Calu3 (cell line): ENCODE measurements at regions not wholly inside any gene's neighbourhood (a gene's known extent, or its start where the extent isn't known, plus 50 kb on each side); places are given as distances from the start of the nearest gene placed in this dataset.

Experiments
- BruUV-seq: library from RNA; stranded (reverse); fragments of 400-500 nt; replicated peaks from 2 replicates; lab custom pipeline; 2021; lab: Mats Ljungman, UMichigan
- CTCF ChIA-PET: fragments of 300-600 bp; sonication (Branson Sonifier 250); formaldehyde crosslinking; loops from one replicate; lab custom pipeline; 2022; ENCODE audit warnings: antibody characterized with exemption; lab: Charles Lee
- DNase-seq: peaks from one replicate; pipeline ENCODE4 v3.0.0; 2022
- H3K27ac Mint-ChIP-seq: one replicate; pipeline ENCODE4 v1.8.0; 2022; ENCODE audit warnings: mixed read lengths; ENCODE audit not compliant: unreplicated experiment
- H3K27me3 Mint-ChIP-seq: one replicate; pipeline ENCODE4 v1.8.0; 2022; ENCODE audit warnings: mixed read lengths; ENCODE audit not compliant: unreplicated experiment
- H3K36me3 Mint-ChIP-seq: one replicate; pipeline ENCODE4 v1.8.0; 2022; ENCODE audit warnings: mild to moderate bottlenecking, moderate library complexity, mixed read lengths; ENCODE audit not compliant: insufficient read depth, unreplicated experiment
- H3K4me1 Mint-ChIP-seq: one replicate; pipeline ENCODE4 v1.8.0; 2022; ENCODE audit warnings: mild to moderate bottlenecking, low read depth, mixed read lengths; ENCODE audit not compliant: unreplicated experiment
- H3K4me3 Mint-ChIP-seq: one replicate; pipeline ENCODE4 v1.8.0; 2022; ENCODE audit warnings: mild to moderate bottlenecking, low read depth, moderate library complexity, mixed read lengths; ENCODE audit not compliant: unreplicated experiment
- H3K9me3 Mint-ChIP-seq: one replicate; pipeline ENCODE4 v1.8.0; 2022; ENCODE audit warnings: low read depth, mixed read lengths; ENCODE audit not compliant: unreplicated experiment
- intact Hi-C: fragments of 100-400 bp; cut with micrococcal nuclease; formaldehyde crosslinking; loops from one replicate; pipeline ENCODE4 v1.10.0; 2022; ENCODE audit not compliant: unreplicated experiment
- TF ChIP-seq, protein P1 (sequence below): fragments of 200-600 bp; IDR thresholded peaks from one replicate; pipeline ENCODE4 v1.8.0; 2022; ENCODE audit warnings: antibody characterized with exemption; ENCODE audit not compliant: unreplicated experiment

DNA sequence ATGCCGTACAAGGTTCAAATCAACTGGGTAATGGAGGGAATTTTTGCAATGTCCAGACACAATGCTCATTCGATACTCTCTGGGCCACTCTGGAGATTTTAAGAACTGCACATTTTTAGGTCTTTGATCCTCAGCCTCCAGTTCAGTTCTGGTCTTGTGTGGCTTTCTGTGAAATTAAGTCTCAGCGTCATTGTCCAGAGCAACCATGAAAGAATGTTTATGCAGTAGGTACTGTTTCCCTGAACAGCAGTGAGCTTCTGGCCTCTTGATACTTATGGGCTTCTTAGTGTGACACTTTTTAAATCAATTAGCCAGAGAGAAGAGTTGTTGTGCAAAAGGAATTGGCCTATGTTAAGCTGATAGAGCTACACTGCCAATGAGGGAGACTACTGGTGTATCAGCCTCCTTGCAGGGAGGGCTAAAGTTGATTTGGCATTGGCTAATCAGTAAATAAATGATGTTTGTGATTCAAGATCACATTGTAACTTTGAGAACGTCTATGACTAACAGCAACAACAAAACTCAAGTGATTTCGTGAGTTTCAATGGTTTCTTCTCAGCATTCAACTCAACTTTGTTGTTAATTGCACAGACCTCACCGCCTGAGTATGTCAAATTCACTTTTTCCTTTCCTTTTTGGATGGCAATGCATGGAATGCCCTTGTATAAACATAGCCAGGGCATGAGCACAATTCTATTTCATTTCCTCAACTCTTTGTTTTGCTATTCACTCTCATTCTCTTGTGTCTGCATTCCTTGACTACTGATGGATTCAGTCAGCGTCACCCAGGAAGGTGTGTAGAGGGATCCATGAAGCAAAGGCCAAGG, 85.1 kb downstream of the GJA1 start:
- Mint-ChIP-seq H3K27ac (peak overlapping the region; percentile 79), H3K27me3 (no peaks in the 10 kb centered on the region), H3K9me3 (no peaks in the 10 kb centered on the region), H3K36me3 (peaks cover 8% of the 10 kb centered on the region), H3K4me1 (peaks cover 20% of the 10 kb centered on the region), H3K4me3 (peak overlapping the region; percentile 20)
- TF ChIP-seq, protein P1, sequence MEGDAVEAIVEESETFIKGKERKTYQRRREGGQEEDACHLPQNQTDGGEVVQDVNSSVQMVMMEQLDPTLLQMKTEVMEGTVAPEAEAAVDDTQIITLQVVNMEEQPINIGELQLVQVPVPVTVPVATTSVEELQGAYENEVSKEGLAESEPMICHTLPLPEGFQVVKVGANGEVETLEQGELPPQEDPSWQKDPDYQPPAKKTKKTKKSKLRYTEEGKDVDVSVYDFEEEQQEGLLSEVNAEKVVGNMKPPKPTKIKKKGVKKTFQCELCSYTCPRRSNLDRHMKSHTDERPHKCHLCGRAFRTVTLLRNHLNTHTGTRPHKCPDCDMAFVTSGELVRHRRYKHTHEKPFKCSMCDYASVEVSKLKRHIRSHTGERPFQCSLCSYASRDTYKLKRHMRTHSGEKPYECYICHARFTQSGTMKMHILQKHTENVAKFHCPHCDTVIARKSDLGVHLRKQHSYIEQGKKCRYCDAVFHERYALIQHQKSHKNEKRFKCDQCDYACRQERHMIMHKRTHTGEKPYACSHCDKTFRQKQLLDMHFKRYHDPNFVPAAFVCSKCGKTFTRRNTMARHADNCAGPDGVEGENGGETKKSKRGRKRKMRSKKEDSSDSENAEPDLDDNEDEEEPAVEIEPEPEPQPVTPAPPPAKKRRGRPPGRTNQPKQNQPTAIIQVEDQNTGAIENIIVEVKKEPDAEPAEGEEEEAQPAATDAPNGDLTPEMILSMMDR, result no peak
- TSS peak; percentile 74 for BruUV-seq
- intact Hi-C loops, result loop anchor here (5.0 kb wide), 1 partner anchor 83 kb away; the partner anchor contains the start of gene GJA1
- peak; percentile 30 for DNase-seq
- CTCF ChIA-PET, result interaction anchor here (0.6 kb wide), 1 partner anchor 20 kb away, joined by 3 read pairs; no protein-coding TSS in a partner anchor

- no peak for DNase-seq
- H3K36me3 Mint-ChIP-seq, result peaks cover 8% of the 10 kb centered on the region
- intact Hi-C loops, result loop anchor here (5.0 kb wide), 1 partner anchor 84 kb away; the partner anchor contains the start of gene GJA1
- peak overlapping the region; percentile 79 for H3K27ac Mint-ChIP-seq
- H3K27me3 Mint-ChIP-seq, result no peaks in the 10 kb centered on the region
- peaks cover 14% of the 10 kb centered on the region for H3K4me1 Mint-ChIP-seq
- BruUV-seq, result TSS peak; percentile 97
- no peaks in the 10 kb centered on the region for H3K9me3 Mint-ChIP-seq
- TF ChIP-seq, protein P1, result no peak
- H3K4me3 Mint-ChIP-seq, result peak overlapping the region; percentile 20
- CTCF ChIA-PET, result interaction anchor here (0.6 kb wide), 1 partner anchor 21 kb away, joined by 3 read pairs; no protein-coding TSS in a partner anchor
Measured at GRCh38 chr6:121521164-121521555, 85.7 kb downstream of the GJA1 start.

DNA sequence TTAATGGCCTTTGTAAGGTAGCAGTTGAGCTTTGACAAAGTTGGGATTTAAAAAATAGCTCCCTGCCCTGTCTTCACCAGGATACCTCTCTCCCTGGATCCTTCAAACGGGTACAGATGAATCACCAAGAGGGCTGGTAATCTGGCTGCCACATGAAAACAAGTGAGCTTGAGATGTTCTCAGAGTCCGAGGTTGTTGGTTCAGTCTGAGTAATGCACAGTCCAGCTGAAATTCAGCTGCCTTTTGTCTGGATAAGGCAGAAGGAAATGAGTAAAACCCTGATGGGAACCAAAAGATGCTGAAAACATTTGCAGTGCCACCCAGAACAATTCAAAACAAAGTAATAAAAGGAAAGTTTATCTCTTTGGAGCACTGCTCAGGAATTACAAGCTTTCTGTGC, 86.8 kb downstream of the GJA1 start:
- peaks cover 8% of the 10 kb centered on the region for H3K36me3 Mint-ChIP-seq
- H3K9me3 Mint-ChIP-seq, result no peaks in the 10 kb centered on the region
- BruUV-seq, result no TSS peak
- H3K4me1 Mint-ChIP-seq, result peaks cover 14% of the 10 kb centered on the region
- TF ChIP-seq, protein P1, result no peak
- DNase-seq, result no peak
- H3K4me3 Mint-ChIP-seq, result no peak overlapping the region
- no peaks in the 10 kb centered on the region for H3K27me3 Mint-ChIP-seq
- no peak overlapping the region for H3K27ac Mint-ChIP-seq
- CTCF ChIA-PET, result interaction anchor here (0.7 kb wide), 1 partner anchor 131 kb away, joined by 3 read pairs; no protein-coding TSS in a partner anchor
- intact Hi-C loops, result loop anchor here (5.0 kb wide), 1 partner anchor 85 kb away; the partner anchor contains the start of gene GJA1

GRCh38 chr6:121522771-121523386, 87.4 kb downstream of the GJA1 start:
- Mint-ChIP-seq H3K36me3 (peaks cover 8% of the 10 kb centered on the region), H3K4me1 (peaks cover 14% of the 10 kb centered on the region), H3K27me3 (no peaks in the 10 kb centered on the region), H3K4me3 (no peak overlapping the region), H3K27ac (no peak overlapping the region), H3K9me3 (no peaks in the 10 kb centered on the region)
- TF ChIP-seq, protein P1, result no peak
- intact Hi-C loops, result loop anchor here (5.0 kb wide), 1 partner anchor 86 kb away; the partner anchor contains the start of gene GJA1
- no peak for DNase-seq
- CTCF ChIA-PET, result interaction anchor here (0.6 to 0.7 kb wide), 2 partner anchors 80 to 130 kb away, joined by 3 read pairs; no protein-coding TSS in a partner anchor
- no TSS peak for BruUV-seq
